ENCODE measurements at regions not wholly inside any gene's neighbourhood (a gene's known extent, or its start where the extent isn't known, plus 50 kb on each side); places are given as distances from the start of the nearest gene placed in this dataset.

DNA sequence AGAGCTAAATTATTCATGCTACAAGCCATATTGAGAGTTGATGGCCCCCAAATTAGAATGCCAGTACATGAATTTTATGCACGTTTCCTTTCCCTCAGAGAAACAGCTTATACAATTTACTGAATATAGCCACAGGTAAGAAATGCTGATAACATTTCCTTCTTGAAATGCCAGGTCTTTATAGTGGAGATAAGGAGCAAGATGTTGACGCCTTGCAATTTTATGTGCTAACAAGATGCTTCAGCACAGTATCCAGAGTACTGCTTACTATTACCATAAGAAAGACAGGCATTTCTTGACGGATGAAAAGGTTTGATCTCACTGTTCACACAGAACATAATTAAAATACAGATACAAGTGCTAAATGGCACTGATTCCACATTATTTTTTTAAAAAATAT, 223.2 kb upstream of the CTSO start:
- TF ChIP-seq, protein P1, sequence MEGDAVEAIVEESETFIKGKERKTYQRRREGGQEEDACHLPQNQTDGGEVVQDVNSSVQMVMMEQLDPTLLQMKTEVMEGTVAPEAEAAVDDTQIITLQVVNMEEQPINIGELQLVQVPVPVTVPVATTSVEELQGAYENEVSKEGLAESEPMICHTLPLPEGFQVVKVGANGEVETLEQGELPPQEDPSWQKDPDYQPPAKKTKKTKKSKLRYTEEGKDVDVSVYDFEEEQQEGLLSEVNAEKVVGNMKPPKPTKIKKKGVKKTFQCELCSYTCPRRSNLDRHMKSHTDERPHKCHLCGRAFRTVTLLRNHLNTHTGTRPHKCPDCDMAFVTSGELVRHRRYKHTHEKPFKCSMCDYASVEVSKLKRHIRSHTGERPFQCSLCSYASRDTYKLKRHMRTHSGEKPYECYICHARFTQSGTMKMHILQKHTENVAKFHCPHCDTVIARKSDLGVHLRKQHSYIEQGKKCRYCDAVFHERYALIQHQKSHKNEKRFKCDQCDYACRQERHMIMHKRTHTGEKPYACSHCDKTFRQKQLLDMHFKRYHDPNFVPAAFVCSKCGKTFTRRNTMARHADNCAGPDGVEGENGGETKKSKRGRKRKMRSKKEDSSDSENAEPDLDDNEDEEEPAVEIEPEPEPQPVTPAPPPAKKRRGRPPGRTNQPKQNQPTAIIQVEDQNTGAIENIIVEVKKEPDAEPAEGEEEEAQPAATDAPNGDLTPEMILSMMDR (IDR thresholded peaks at IDR 0.05): no peak
- no peak for TF ChIP-seq ZFX (IDR thresholded peaks at IDR 0.05; ENCODE audit: borderline replicate concordance)

Data from 22Rv1 (cell line).